RCC 7860 (cell line): ENCODE measurements at regions not wholly inside any gene's neighbourhood (a gene's known extent, or its start where the extent isn't known, plus 50 kb on each side); places are given as distances from the start of the nearest gene placed in this dataset.
"Not testable (repeated sequence)": the region's sequence is repeated elsewhere in the genome, so short reads cannot be mapped to it uniquely, and the experiment has no call there.

Experiments
- DNase-seq: peaks from one replicate; pipeline ENCODE4 v3.0.0-alpha.2; 2015; ENCODE audit warnings: low spot score
- FAIRE-seq: peaks from 2 replicates; lab custom pipeline; 2012; peaks lifted over from hg19 to GRCh38; lab: Jason Lieb, UNC

- not testable (repeated sequence) for FAIRE-seq, DNase-seq
Observed at GRCh38 chr5:135143682-135144081, 109.7 kb upstream of the PITX1 start.

DNA sequence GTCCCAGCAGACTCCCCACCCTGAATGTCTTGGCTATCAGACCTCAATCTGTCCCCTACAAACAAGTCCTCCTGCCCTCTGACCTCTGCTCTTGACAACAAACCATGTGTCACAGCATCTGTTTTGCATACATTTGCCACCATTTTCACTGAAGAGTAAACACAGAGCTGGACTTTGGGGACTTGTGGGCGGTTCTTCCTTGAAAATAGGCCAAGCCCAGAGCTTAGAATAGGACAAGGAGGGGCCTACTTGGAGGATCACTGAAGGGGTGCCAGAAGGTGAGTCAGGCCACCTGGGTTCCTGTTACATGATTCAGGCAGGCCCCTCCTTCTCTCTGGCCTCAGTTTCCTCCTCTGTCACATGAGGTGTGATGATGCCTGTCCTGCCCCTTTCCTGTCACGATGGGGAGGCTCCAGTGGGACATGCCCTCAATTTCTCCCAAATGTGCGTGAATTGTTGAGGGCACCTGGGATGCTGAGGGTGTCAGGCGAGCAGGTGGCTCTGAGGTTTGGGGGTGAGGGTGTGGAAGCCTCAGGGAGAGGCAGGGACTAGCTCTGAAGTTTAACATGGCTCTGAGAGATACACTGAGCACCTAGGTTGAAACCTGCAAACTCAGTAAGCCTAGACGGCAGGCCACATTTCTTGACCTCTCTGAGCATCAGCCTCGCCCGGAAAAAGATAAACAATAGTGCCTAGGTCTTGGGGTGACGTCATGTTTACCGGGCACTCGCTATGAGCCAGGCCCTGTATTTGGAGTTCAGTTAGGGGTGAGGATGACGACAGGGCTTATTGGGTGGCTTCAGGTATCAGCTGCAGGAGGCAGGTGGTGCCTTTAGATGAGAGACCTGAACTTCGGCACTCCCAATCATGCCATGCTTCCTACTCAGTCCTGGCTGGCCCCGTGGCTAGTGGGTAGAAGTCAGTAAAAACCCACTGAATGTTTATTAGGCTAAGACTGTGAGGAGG, 107.6 kb upstream of the PITX1 start:
- no peak for FAIRE-seq

DNA sequence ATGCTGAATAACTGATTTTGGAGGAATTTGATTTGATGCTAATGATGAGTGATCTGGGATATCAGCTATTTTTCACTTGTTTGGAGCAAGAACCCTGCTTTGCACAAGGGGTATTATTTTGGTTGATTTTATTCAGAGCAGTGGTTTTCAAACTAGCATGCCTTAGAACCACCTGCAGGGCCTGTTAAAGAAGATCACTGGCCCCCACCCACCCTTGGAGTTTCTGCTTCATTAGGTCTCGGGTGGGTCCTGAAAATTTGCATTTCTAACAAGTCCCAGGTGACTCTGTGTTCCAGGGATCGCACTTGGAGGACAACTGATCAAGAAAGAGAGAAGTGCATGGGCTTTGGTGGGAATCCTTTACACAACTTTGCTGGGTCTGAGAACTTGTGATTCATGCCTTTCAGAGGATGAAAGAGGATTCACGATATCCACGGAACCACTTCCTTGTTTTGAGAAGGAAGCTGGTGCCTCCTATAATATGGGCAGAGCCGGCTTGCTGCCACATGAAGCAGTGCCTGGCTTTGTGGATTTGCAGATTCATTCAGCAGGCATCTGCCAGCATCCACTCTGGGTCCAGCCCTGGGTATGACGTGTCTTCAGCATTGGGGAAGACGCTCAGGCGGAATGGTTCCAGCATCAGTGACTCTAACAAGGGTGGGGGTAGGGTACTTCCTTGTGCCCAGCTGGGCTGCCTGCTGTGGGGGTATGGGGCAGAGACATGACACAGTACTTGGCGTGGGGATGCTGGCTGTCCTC, 106.6 kb upstream of the PITX1 start:
- peak; percentile 85 for FAIRE-seq
- peak; percentile 93 for DNase-seq

More for the DNA sequence above, 107.6 kb upstream of the PITX1 start:
- DNase-seq = no peak

GRCh38 chr5:135139381-135140134, 105.5 kb upstream of the PITX1 start:
- FAIRE-seq = peak; percentile 52
- peak; percentile 74 for DNase-seq

GRCh38 chr5:135138116-135138850, 104.3 kb upstream of the PITX1 start:
- FAIRE-seq (no peak), DNase-seq (no peak)

- DNase-seq (no peak), FAIRE-seq (no peak)
Observed at GRCh38 chr5:135137146-135137915, 103.3 kb upstream of the PITX1 start.

DNA sequence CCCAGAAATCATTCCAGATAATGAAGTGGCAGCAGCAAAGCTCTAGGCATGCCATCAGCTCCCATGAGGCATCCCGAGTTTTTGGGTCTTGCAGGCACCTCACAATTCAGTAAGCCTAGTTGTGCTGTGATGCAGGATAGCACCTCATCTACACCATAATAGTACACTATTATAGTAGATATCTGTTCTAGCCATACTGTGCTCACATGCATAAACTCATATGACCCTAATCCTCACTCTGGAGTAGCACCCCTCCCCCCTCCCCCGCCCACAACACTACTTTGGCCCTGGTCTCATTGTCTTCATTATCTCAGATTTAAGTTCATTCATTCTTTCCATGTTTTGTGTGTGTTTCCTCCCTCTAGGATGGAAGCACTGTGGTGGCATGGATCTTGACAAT, 102.5 kb upstream of the PITX1 start:
- FAIRE-seq (no peak), DNase-seq (no peak)

- DNase-seq (peak; percentile 62), FAIRE-seq (no peak)
Observed at GRCh38 chr5:135135530-135136226, 101.7 kb upstream of the PITX1 start.

DNA sequence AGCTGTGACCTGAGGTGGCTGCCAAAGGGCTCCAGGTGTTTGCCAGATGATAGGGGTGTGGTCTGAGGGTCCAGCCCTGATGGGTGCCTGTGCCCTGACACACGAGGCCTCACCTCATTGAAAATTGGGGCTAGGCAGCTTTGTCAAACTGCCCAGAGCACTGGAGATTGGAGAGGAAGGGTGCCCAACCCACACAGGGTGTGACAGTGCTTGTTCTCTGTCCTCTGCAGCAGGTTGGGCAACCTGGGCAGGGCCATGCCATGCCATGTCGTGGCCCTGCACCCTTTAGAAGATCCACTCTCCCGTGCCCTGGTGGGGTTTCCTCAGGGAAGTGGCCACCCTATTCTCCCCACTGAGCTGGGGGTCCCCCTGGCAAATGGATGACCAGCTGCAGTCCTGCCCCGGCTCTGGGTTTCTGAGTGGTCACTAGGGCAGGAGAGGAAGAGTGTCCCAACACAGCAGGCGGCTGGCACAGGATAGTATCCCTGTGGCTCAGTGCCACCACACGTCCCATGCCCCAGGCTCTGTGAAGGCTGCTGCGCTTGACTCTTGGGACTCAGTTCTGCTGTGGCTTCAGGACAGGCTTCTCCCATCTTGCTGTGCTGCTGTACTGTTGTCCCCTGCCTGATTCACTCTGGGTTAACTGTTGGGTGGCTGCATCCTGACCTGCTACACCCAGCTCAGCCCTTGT, 100.8 kb upstream of the PITX1 start:
- FAIRE-seq (no peak), DNase-seq (no peak)

- FAIRE-seq (peak; percentile 68), DNase-seq (peak; percentile 88)
Observed at GRCh38 chr5:135133698-135134515, 99.9 kb upstream of the PITX1 start.

- FAIRE-seq (no peak), DNase-seq (no peak)
Observed at GRCh38 chr5:135133181-135133580, 99.2 kb upstream of the PITX1 start.

GRCh38 chr5:135131801-135132680, 98.0 kb upstream of the PITX1 start:
- FAIRE-seq (no peak), DNase-seq (no peak)

- DNase-seq (no peak), FAIRE-seq (no peak)
Observed at GRCh38 chr5:135130261-135131215, 96.5 kb upstream of the PITX1 start.

DNA sequence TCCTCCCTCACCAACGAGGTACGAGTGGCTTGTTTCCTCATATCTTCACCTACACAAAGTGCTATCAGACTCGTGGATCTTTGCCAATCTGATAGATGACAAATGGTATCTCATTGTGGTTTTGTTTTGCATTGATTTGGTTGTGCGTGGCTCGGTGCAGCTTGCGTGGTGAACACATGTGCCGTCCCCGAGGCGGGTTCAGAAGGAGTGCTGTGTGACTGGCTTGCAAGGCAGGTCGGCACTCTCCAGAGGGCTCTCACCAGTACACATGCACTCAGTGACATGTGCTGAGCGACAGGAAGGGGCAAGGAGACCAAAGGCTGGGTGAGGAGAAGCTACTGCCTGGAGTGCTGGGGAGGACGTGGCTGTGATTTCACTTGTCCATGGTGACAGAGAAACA, 95.3 kb upstream of the PITX1 start:
- DNase-seq = no peak
- FAIRE-seq = no peak

DNA sequence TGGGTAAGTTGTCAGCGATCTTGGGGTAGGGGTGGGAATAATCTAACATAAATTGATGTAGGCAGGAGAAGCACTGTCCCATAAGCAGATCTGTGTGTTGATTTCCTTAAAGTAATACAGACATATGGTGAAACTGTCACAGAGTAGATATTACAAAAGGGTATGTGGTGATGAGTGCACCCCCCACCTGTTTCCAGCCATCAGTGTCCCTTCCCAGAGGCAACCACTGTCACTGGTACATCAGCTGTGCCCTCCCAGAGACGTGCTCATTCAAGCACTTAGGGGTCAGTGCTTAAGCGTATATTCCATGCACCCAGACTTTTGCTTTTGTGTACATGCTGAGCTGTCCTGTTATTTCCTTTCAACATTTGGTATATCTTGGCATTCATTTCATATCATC, 94.3 kb upstream of the PITX1 start:
- DNase-seq (no peak), FAIRE-seq (no peak)
